DMS53 treated with DMSO at 0.1 percent for 48 hours (cell line): ENCODE measurements at regions not wholly inside any gene's neighbourhood (a gene's known extent, or its start where the extent isn't known, plus 50 kb on each side); places are given as distances from the start of the nearest gene placed in this dataset.

Source experiments
- DNase-seq: peaks from one replicate; lab custom pipeline; 2025; ENCODE audit not compliant: unreplicated experiment; lab: John Stamatoyannopoulos, UW

- DNase-seq, result peak; percentile 66
Measured at GRCh38 chr7:131235489-131236317, 92.0 kb upstream of the MKLN1 start.

- no peak for DNase-seq
Measured at GRCh38 chr7:131236318-131236672, 91.4 kb upstream of the MKLN1 start.

GRCh38 chr7:131238347-131238931 is 89.2 kb upstream of the MKLN1 start:
- DNase-seq, result peak; percentile 34

GRCh38 chr7:131241386-131241785 is 86.3 kb upstream of the MKLN1 start:
- no peak for DNase-seq

- no peak for DNase-seq
Measured at GRCh38 chr7:131242123-131242650, 85.5 kb upstream of the MKLN1 start.

- DNase-seq, result peak; percentile 61
Measured at GRCh38 chr7:131244259-131244852, 83.3 kb upstream of the MKLN1 start.

GRCh38 chr7:131249003-131249402 is 78.7 kb upstream of the MKLN1 start:
- DNase-seq, result peak; percentile 4

GRCh38 chr7:131249483-131249882 is 78.2 kb upstream of the MKLN1 start:
- no peak for DNase-seq

GRCh38 chr7:131250331-131250730 is 77.3 kb upstream of the MKLN1 start:
- no peak for DNase-seq

- no peak for DNase-seq
Measured at GRCh38 chr7:131251371-131251770, 76.3 kb upstream of the MKLN1 start.

GRCh38 chr7:131252976-131253375 is 74.7 kb upstream of the MKLN1 start:
- no peak for DNase-seq

- peak; percentile 23 for DNase-seq
Measured at GRCh38 chr7:131254211-131254610, 73.5 kb upstream of the MKLN1 start.

- peak; percentile 23 for DNase-seq
Measured at GRCh38 chr7:131255242-131255641, 72.4 kb upstream of the MKLN1 start.

GRCh38 chr7:131261476-131261994 is 66.1 kb upstream of the MKLN1 start:
- DNase-seq, result no peak

GRCh38 chr7:131265227-131265626 is 62.4 kb upstream of the MKLN1 start:
- DNase-seq, result no peak

- no peak for DNase-seq
Measured at GRCh38 chr7:131267631-131268030, 60.0 kb upstream of the MKLN1 start.

- DNase-seq, result no peak
Measured at GRCh38 chr7:131268906-131269305, 58.8 kb upstream of the MKLN1 start.

- no peak for DNase-seq
Measured at GRCh38 chr7:131272086-131272485, 55.6 kb upstream of the MKLN1 start.

- DNase-seq, result no peak
Measured at GRCh38 chr7:131274986-131275385, 52.7 kb upstream of the MKLN1 start.

- no peak for DNase-seq
Measured at GRCh38 chr7:131276190-131276589, 51.5 kb upstream of the MKLN1 start.

- no peak for DNase-seq
Measured at GRCh38 chr7:131276748-131277147, 50.9 kb upstream of the MKLN1 start.
